Colonic mucosa (tissue), 4 donors: ENCODE measurements at regions not wholly inside any gene's neighbourhood (a gene's known extent, or its start where the extent isn't known, plus 50 kb on each side); places are given as distances from the start of the nearest gene placed in this dataset.

ENCODE experiments used
- DNase-seq: peaks from one replicate; pipeline ENCODE4 v3.0.0-alpha.2; 2020
- H3K27ac ChIP-seq: fragments of 200-600 bp; one replicate; pipeline ENCODE4 v1.8.0; 2021
- H3K27me3 ChIP-seq: fragments of 200-600 bp; one replicate; pipeline ENCODE4 v1.8.0; 2021
- H3K36me3 ChIP-seq: fragments of 200-600 bp; one replicate; pipeline ENCODE4 v1.8.0; 2021
- H3K4me1 ChIP-seq: fragments of 200-600 bp; one replicate; pipeline ENCODE4 v1.8.0; 2021; ENCODE audit warnings: mild to moderate bottlenecking
- H3K4me3 ChIP-seq: fragments of 200-600 bp; one replicate; pipeline ENCODE4 v1.8.0; 2021
- H3K9ac ChIP-seq, 2 donors: one replicate each; pipeline ENCODE4 v1.7.0; 2013; ENCODE audit warnings: control low read depth in 2 of 2, low read depth in 2 of 2, low read length in 2 of 2
- H3K9me3 ChIP-seq: fragments of 200-600 bp; one replicate; pipeline ENCODE4 v1.8.0; 2021
- intact Hi-C: fragments of 100-400 bp; cut with DNase I; formaldehyde crosslinking; loops from one replicate; pipeline ENCODE4 v1.14.1; 2022
- TF ChIP-seq, protein P1 (sequence below): fragments of 200-600 bp; IDR thresholded peaks from one replicate; pipeline ENCODE4 v1.8.0; 2022; ENCODE audit warnings: antibody characterized with exemption, mild to moderate bottlenecking
- donor health status: healthy.
- donor health status: DM: no; HTN: no; CAD: no.
- donor health status: DM: no; HTN: no; CAD: no.

DNA sequence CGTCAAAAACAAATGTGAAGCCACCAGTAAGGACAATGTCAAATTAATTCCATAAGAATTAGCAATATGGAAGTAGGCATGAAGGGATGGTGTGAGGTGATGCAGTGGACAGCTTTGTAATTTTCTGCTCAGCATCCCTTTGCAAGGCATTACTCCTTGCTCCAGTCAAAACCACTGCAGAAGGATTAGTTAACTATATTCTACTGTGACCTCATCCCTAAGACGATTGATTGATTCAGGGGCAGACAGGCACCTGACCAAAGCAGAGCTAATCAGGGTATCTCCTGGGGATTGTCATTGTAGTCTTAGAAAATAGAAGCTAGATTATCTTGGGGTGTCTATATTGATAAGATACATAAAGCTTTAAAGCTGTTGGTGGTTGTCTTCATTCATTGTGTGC lies 98.7 kb downstream of the NMUR2 start:
- Histone ChIP-seq H3K9me3 (no peaks in the 10 kb centered on the region), H3K4me1 (no peaks in the 10 kb centered on the region), H3K36me3 (no peaks in the 10 kb centered on the region), H3K27ac (no peak overlapping the region), H3K4me3 (no peak overlapping the region), H3K27me3 (no peaks in the 10 kb centered on the region), H3K9ac (no peak overlapping the region)
- TF ChIP-seq, protein P1, sequence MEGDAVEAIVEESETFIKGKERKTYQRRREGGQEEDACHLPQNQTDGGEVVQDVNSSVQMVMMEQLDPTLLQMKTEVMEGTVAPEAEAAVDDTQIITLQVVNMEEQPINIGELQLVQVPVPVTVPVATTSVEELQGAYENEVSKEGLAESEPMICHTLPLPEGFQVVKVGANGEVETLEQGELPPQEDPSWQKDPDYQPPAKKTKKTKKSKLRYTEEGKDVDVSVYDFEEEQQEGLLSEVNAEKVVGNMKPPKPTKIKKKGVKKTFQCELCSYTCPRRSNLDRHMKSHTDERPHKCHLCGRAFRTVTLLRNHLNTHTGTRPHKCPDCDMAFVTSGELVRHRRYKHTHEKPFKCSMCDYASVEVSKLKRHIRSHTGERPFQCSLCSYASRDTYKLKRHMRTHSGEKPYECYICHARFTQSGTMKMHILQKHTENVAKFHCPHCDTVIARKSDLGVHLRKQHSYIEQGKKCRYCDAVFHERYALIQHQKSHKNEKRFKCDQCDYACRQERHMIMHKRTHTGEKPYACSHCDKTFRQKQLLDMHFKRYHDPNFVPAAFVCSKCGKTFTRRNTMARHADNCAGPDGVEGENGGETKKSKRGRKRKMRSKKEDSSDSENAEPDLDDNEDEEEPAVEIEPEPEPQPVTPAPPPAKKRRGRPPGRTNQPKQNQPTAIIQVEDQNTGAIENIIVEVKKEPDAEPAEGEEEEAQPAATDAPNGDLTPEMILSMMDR = no peak
- no peak for DNase-seq
- intact Hi-C loops = no loop called here

DNA sequence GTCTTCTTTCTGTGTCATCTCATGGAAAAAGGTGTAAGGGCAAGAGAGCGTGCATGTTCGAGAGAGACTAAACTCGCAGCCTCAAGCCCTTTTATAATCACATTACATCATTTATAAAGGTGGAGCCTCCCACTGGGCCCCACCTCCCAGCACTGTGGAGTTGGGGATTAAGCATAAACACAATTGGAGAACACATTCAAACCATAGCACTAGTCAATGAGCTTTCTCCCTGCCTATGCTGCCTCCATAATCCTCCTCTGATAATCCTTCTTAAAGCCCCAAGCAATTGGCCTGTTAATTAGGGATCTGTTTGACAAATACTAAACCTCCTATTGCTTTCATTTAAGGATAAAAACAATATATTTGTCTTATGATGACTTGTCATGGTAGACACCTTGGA lies 99.6 kb downstream of the NMUR2 start:
- no peak for DNase-seq
- intact Hi-C loops = no loop called here
- Histone ChIP-seq H3K9me3 (no peaks in the 10 kb centered on the region), H3K4me3 (no peak overlapping the region), H3K27me3 (no peaks in the 10 kb centered on the region), H3K4me1 (no peaks in the 10 kb centered on the region), H3K9ac (no peak overlapping the region), H3K27ac (no peak overlapping the region), H3K36me3 (no peaks in the 10 kb centered on the region)
- TF ChIP-seq, protein P1 = no peak

DNA sequence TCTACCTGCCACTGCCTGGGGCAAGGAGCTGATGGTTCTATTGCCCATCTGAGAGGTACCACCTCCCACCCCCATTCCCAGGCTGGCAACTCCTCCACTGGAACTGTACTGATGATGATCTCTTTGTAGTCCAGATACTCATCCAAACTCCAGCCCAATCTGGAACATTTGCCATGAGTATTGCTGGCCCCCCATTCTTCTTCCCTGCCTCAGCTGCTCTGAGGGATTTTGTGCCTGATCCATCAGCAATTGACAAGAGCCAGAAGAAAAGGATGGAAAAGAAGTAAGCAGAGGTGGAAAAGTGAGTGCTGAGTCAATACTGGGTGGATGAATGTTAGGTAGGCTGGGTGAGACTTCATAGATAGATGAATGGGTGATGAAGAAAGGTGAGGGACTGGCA lies 101.2 kb downstream of the NMUR2 start:
- H3K9ac ChIP-seq = no peak overlapping the region
- no peak overlapping the region for H3K27ac ChIP-seq
- intact Hi-C loops = no loop called here
- DNase-seq = no peak
- H3K9me3 ChIP-seq = no peaks in the 10 kb centered on the region
- H3K4me3 ChIP-seq = no peak overlapping the region
- H3K36me3 ChIP-seq = no peaks in the 10 kb centered on the region
- H3K27me3 ChIP-seq = no peaks in the 10 kb centered on the region
- TF ChIP-seq, protein P1 = no peak
- H3K4me1 ChIP-seq = no peaks in the 10 kb centered on the region

DNA sequence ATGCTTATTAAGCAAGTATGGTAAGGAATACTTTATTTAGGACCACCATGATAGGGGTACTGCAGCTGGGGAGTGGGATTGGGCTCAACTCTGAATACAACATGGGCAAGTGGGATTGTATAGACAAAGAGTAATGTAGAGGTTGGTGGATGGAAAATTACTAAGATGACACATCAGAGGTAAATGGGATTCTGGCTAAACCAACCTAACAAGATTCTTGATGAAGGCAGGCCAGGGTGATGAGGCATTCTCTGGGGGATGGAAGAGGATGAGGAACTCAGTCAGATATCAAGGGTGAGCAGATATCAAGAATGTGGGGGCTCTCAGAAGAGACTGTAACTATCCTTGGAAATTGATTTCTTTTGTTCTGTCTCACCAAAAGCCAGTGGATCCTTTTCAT lies 107.2 kb downstream of the NMUR2 start:
- no peak for DNase-seq
- no peak overlapping the region for H3K27ac ChIP-seq
- TF ChIP-seq, protein P1 = no peak
- H3K36me3 ChIP-seq = no peaks in the 10 kb centered on the region
- H3K9me3 ChIP-seq = no peaks in the 10 kb centered on the region
- H3K4me3 ChIP-seq = no peak overlapping the region
- H3K27me3 ChIP-seq = no peaks in the 10 kb centered on the region
- no peak overlapping the region for H3K9ac ChIP-seq
- H3K4me1 ChIP-seq = no peaks in the 10 kb centered on the region
- intact Hi-C loops = no loop called here

DNA sequence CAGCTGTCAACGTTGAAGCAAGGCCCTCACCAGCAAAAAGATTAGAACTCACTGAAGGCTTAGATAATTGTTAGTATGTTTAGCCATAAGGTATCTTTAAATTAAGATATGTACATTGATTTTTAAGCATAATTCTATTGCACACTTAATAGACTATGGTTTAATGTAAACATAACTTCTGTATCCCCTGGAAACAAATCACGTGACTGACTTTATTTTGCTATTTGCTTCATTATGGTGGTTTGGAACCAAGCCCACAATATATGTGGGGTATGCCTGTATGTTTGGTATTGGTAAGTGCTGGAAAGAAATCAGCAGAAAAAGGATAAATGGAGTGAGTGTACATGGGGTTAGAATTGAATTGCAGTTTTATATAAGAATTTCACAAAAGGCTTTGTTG lies 111.9 kb downstream of the NMUR2 start:
- no peaks in the 10 kb centered on the region for H3K36me3 ChIP-seq
- no peak overlapping the region for H3K4me3 ChIP-seq
- H3K9ac ChIP-seq = no peak overlapping the region
- H3K27me3 ChIP-seq = no peaks in the 10 kb centered on the region
- TF ChIP-seq, protein P1 = no peak
- DNase-seq = no peak
- intact Hi-C loops = no loop called here
- no peaks in the 10 kb centered on the region for H3K9me3 ChIP-seq
- H3K4me1 ChIP-seq = no peaks in the 10 kb centered on the region
- H3K27ac ChIP-seq = no peak overlapping the region

DNA sequence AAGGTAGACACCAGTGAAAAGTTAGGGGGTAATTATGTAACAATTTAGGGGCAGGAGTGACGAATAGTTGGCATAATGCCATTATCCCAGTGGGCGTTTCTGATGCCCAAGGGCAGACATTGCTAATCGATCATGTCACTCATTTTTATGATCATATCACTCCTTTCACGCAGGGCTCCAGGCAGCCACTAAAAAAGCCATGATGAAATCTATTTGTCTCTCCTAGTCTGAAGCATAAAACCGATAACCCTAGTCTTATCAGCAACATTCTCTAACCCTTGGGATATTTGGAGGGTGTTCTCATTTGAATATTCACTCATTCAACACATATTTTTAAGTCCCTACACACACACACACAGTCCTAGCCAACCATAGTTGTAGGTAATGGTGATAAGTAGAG lies 114.9 kb downstream of the NMUR2 start:
- DNase-seq = no peak
- H3K9me3 ChIP-seq = no peaks in the 10 kb centered on the region
- intact Hi-C loops = no loop called here
- no peaks in the 10 kb centered on the region for H3K4me1 ChIP-seq
- H3K4me3 ChIP-seq = no peak overlapping the region
- H3K27ac ChIP-seq = no peak overlapping the region
- H3K36me3 ChIP-seq = no peaks in the 10 kb centered on the region
- H3K9ac ChIP-seq = no peak overlapping the region
- TF ChIP-seq, protein P1 = no peak
- H3K27me3 ChIP-seq = no peaks in the 10 kb centered on the region
